T1000 (cell line): ENCODE measurements at regions not wholly inside any gene's neighbourhood (a gene's known extent, or its start where the extent isn't known, plus 50 kb on each side); places are given as distances from the start of the nearest gene placed in this dataset.
A peak's percentile ranks its signal among the peaks of the same experiment; 100 is the strongest.
"Not testable (repeated sequence)": the region's sequence is repeated elsewhere in the genome, so short reads cannot be mapped to it uniquely, and the experiment has no call there.

Source experiments
- DNase-seq: peaks from one replicate; lab custom pipeline; 2025; ENCODE audit warnings: mixed read lengths; lab: John Stamatoyannopoulos, UW

GRCh38 chrX:65971151-65971550 is 68.7 kb downstream of the VSIG4 start:
- no peak for DNase-seq

- not testable (repeated sequence) for DNase-seq
Measured at GRCh38 chrX:65967159-65967558, 72.7 kb downstream of the VSIG4 start.

DNA sequence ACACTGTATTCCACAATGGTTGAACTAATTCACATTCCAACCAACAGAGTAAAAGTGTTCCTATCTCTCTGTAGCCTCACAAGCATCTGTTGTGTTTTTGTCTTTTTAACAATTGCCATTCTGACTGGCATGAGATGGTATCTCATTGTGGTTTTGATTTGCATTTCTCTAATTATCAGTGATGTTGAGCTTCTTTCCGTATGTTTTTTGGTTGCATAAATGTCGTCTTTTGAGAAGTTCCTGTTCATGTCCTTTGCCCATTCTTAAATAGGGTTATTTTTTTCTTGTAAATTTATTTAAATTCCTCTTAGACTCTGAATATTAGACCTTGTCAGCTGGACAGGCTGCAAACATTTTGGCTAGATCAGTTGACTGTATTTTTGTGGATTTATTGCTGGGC is 78.2 kb downstream of the VSIG4 start:
- DNase-seq, result no peak

DNA sequence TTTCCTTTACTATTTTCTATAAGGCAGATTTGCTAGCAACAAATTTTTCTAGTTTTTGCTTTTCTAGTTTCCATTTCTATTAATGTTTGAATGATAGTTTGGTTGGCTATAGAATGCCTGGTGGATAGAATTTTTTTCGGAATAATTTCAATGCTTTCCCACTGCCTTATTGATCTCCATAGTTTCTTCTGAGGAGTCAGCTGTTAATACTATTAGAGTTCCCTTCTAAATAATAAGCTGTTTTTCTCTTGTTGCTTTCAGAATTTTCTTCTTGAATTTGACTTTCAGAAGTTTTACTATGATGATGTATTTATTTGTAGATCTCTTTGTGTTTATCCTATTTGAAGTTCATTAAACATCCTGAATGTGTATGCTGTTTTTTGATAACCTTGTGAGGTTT is 91.8 kb downstream of the VSIG4 start:
- no peak for DNase-seq

- no peak for DNase-seq
Measured at GRCh38 chrX:65941775-65942174, 98.1 kb downstream of the VSIG4 start.

- DNase-seq, result no peak
Measured at GRCh38 chrX:65933085-65933589, 106.7 kb downstream of the VSIG4 start.

DNA sequence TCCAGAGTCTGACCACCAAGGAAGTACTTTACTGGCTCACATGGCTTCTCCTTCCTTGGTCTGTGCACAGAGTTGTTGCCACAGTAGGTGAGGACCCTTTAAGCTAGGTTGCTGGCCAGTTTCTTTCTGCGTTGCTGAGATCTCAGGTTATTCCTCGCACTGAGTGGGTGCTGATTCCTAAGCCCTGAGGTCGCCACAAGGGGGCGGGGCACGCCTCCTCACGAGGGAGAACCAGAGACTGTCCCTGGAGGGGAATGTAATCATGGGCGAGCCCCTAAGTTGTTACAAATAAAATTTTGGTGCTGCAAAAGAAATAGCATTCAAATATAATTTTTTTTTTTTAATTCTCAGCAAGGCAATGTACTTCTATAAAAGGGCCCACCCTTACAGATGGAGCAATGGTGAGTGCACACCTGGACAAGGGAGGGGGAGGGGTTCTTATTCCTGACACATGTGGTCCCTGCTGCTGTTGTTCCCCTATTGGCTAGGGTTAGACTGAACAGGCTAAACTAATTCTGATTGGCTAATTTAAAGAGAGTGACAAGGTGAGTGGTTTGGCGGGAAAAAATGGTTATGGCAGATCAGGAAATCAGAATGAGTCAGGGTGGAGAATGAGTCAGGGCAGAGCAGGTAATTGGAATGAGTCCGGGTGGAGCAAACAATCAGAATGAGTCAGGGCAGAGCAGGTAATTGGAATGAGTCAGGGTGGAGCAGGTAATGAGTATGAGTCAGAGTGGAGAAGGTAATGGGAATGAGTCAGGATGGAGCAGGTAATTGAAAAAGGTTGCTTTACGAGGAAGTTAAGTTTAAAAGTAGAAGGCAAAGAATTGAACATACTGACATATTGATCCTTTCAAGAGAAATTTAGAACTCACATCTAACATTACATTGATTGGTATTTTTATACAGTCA is 107.5 kb downstream of the VSIG4 start:
- no peak for DNase-seq

- no peak for DNase-seq
Measured at GRCh38 chrX:65928522-65928921, 111.4 kb downstream of the VSIG4 start.

- DNase-seq, result not testable (repeated sequence)
Measured at GRCh38 chrX:65927386-65927785, 112.5 kb downstream of the VSIG4 start.

- DNase-seq, result no peak
Measured at GRCh38 chrX:65926095-65927019, 113.5 kb downstream of the VSIG4 start.

DNA sequence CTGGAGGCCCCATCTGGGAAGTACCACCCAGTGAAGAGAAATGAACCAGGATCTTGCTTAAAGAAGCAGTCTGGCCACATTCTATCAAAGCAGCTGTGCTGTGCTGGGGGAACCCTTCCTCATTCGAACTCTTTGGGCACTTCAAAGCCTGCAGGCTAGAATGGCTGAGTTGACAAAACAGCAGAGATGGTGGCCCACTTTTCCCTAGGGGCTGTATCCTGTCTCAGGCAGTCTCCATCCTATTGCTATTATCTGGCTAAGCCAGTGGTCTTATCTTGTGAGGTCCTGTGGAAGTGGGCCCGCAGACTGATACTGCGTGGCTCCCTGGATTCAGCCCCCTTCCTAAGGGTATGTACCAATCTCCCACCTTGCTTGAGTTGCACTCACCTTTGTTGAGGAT is 114.3 kb downstream of the VSIG4 start:
- DNase-seq, result no peak

DNA sequence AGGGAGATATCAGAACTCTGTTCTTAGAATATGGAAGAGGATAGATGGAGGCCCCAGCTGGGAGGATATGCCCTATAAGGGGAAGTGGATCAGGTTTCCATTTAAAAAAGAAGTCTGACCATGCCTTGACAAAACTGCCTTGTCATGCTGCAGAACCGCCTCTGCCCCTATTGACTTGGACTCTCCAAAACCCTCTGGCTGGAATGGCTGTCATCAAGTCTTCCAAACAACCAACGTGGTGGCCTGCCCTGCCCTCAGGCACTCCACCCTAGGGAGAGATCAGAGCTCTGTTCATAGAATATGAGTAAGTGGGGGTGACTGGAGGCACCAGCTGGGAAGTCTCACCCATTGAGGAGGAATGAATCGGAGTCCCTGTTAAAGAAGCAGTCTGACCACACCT is 114.9 kb downstream of the VSIG4 start:
- peak; percentile 23 for DNase-seq

GRCh38 chrX:65921363-65921762 is 118.5 kb downstream of the VSIG4 start:
- DNase-seq, result no peak

DNA sequence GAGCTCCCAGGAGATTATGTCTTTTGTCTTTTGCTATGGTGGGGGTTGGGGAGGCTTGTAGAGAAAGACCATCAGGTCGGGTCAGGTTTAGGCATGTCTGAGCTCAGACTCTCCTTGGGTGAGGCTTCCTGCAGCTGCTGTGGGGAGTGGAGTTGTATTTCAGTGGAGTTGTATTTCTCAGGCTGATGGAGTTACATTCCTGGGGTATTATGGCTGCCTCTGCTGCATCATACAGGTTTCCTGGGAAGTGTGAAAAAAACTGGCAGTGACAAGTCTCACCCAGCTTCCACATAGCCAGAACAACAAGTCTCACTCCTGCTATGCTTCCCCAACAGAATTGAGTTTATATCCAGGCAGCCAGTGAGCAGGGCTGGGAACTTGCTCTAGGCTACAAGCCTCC is 119.3 kb downstream of the VSIG4 start:
- no peak for DNase-seq

DNA sequence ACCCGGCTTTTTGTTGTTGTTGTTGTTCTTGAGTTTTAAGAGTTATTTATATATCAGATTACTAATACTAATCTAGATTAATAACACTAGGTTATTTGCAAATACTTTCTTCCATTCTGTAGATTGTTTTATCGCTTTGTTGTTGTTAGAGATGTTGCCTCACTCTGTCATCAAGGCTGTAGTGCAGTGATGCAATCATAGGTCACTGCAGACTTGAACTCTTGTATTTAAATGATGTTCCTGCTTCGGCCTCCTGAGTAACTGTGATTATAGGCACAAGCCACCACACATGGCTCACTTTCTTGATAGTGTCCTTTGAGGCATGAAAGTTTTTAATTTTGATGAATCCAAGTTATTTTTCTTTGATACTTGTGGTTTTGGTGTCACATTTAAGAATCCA is 129.0 kb downstream of the VSIG4 start:
- DNase-seq, result no peak

GRCh38 chrX:65903750-65904149 is 136.1 kb downstream of the VSIG4 start:
- no peak for DNase-seq

- no peak for DNase-seq
Measured at GRCh38 chrX:65902011-65902410, 137.9 kb downstream of the VSIG4 start.

GRCh38 chrX:65900850-65901844 is 138.7 kb downstream of the VSIG4 start:
- DNase-seq, result no peak

DNA sequence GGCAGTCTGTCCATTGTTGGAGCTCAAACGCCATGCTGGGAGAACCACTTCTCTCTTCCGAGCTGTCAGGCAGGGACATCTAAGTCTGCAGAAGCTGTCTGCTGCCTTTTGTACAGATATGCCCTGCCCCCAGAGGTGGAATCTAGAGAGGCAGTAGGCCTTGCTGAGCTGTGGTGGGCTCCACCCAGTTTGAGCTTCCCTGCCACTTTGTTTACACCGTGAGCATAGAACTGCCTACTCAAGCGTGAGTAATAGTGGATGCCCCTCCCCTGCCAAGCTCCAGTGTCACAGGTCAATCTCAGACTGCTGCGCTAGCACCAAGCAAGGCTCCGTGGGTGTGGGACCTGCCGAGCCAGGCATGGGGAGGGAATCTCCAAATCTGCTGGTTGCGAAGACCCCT is 145.7 kb downstream of the VSIG4 start:
- no peak for DNase-seq

DNA sequence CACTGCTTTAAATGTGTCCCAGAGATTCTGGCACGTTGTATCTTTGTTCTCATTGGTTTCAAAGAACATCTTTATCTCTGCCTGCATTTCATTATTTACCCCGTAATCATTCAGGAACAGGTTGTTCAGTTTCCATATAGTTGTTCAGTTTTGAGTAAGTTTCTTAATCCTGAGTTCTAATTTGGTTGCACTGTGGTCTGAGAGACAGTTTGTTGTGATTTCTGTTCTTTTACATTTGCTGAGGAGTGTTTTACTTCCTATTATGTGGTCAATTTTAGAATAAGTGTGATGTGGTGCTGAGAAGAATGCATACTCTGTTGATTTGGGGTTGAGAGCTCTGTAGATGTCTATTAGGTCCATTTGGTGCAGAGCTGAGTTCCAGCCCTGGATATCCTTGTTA is 148.1 kb downstream of the VSIG4 start:
- DNase-seq, result not testable (repeated sequence)

GRCh38 chrX:65888150-65888549 is 151.7 kb downstream of the VSIG4 start:
- not testable (repeated sequence) for DNase-seq
